Panc1 (cell line): ENCODE measurements at regions not wholly inside any gene's neighbourhood (a gene's known extent, or its start where the extent isn't known, plus 50 kb on each side); places are given as distances from the start of the nearest gene placed in this dataset.
"Not testable (repeated sequence)": the region's sequence is repeated elsewhere in the genome, so short reads cannot be mapped to it uniquely, and the experiment has no call there.

Experiments
- ATAC-seq: fragments of 200-7000 bp; cut with Tn5 transposase; 2 replicates; pipeline ENCODE4 v1.9.1; 2020; ENCODE audit warnings: mild to moderate bottlenecking, moderate library complexity
- BruUV-seq: library from RNA; stranded (reverse); fragments of 400-500 nt; replicated peaks from 2 replicates; lab custom pipeline; 2021; lab: Mats Ljungman, UMichigan
- CTCF ChIA-PET: fragments of 300-600 bp; sonication (Branson Sonifier 250); formaldehyde crosslinking; loops from one replicate; lab custom pipeline; 2022; ENCODE audit warnings: antibody characterized with exemption; lab: Charles Lee
- POLR2A ChIA-PET: fragments of 300-600 bp; sonication (Branson Sonifier 250); formaldehyde crosslinking; loops from one replicate; lab custom pipeline; 2022; ENCODE audit warnings: antibody characterized with exemption; lab: Charles Lee
- DNase-seq: peaks from one replicate; pipeline ENCODE4 v3.0.0-alpha.2; 2010; ENCODE audit warnings: low read depth, low spot score
- H3K27ac ChIP-seq: 2 replicates; pipeline ENCODE4 v1.5.1; 2011; ENCODE audit warnings: mild to moderate bottlenecking, low read length, inconsistent platforms
- H3K27me3 ChIP-seq: fragments of 200-500 bp; sonication (Bioruptor generic); 2 replicates; pipeline ENCODE4 v1.6.0; 2014; ENCODE audit warnings: low read length, inconsistent platforms; ENCODE audit not compliant: control insufficient read depth, insufficient read depth
- H3K36me3 ChIP-seq: fragments of 200-500 bp; sonication (Bioruptor generic); 2 replicates; pipeline ENCODE4 v1.5.1; 2014; ENCODE audit warnings: inconsistent platforms, mild to moderate bottlenecking, low read length, moderate library complexity; ENCODE audit not compliant: control insufficient read depth, insufficient read depth
- H3K4me1 ChIP-seq: 2 replicates; pipeline ENCODE4 v1.5.1; 2011; ENCODE audit warnings: inconsistent platforms, mild to moderate bottlenecking, low read length, moderate library complexity; ENCODE audit not compliant: control insufficient read depth, insufficient read depth
- H3K4me3 ChIP-seq, 2 experiments: 2 replicates each; pipeline ENCODE4 v1.5.1; 2011 to 2012; ENCODE audit warnings: low read depth in 2 of 2, low read length in 2 of 2, mild to moderate bottlenecking in 2 of 2, inconsistent platforms in 1 of 2, moderate library complexity in 1 of 2
- H3K9me3 ChIP-seq: fragments of 200-500 bp; sonication (Bioruptor generic); 2 replicates; pipeline ENCODE4 v1.5.1; 2014; ENCODE audit warnings: low read depth, mild to moderate bottlenecking, inconsistent platforms, low read length, moderate library complexity; ENCODE audit not compliant: control insufficient read depth, insufficient read depth
- in situ Hi-C: cut with HindIII; loops from 2 replicates; pipeline ENCODE4 v1.10.0; 2016; ENCODE audit warnings: low sequenced_read_pairs, low pct_unique_long_range_greater_than_20kb
- intact Hi-C: fragments of 100-400 bp; cut with micrococcal nuclease; formaldehyde crosslinking; loops from one replicate; pipeline ENCODE4 v1.10.0; 2022; ENCODE audit not compliant: unreplicated experiment

DNA sequence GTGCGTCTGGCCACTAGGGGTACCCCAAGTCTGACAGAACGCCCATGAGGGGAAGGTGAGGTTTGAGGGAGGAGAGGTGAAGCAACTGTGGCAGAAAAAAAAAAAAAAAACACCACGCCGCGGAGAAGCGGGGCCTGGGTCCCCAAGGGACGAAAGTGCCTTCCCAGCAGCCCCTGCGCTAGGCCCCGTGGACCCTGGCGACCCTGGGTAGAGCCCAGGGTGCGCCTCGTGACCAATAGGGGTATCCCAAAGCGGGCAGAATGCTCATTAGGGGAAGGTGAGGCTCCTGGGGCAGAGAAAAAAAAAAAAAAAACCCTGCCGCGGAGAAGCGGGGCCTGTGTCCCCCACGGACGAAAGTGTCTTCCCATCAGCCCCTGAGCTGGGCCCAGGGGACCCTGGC lies 191.4 kb downstream of the POTEM start:
- H3K27me3 ChIP-seq, in situ Hi-C loops, H3K27ac ChIP-seq, H3K4me3 ChIP-seq, H3K4me1 ChIP-seq, CTCF ChIA-PET, H3K9me3 ChIP-seq, DNase-seq, ATAC-seq, intact Hi-C loops, BruUV-seq, H3K36me3 ChIP-seq, POLR2A ChIA-PET: not testable (repeated sequence)

DNA sequence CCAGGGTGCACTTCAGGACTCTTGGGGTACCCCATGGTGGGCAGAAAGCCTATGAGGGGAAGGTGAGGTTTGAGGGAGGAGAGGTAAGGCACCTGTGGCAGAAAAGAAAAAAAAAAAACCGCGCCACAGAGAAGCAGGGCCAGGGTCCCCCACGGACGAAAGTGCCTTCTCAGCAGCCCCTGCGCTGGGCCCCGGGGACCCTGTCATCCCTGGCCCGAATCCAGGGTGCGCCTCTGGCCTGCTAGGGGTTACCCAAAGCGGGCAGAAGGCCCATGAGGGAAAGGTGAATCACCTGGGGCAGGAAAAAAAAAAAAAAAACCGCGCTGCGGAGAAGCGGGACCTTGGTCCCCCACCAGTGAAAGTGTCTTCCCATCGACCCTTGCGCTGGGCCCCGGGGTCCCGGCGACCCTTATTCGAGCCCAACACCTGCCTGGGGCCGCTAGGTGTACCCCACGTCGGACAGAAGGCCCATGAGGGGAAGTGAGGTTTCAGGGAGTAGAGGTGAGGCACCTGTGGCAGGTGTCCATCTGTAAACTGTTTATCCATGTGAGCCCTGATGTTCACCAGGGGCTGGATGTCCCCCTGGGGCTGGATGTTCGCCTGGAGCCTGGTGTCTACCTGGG lies 191.9 kb downstream of the POTEM start:
- intact Hi-C loops = not testable (repeated sequence)

DNA sequence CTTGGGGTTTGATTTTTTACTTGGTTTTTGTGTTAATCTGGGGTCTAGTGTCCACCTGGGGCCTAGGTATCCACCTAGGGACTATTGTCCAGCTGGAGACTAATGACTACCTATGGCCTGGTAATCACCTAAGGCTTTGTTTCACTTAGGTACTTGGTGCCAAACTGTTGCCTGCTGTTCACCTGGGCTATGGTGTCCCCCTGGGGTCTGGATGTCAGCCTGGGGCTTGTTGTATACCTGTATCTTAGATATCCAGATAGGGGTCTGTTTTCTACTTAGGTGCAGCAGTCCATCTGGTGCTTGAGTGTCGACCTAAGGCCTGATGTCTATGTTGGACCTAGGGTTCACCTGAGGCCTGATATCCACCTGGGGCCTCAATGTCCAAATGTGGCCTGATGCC lies 193.1 kb downstream of the POTEM start:
- DNase-seq, in situ Hi-C loops, BruUV-seq, H3K9me3 ChIP-seq, intact Hi-C loops, CTCF ChIA-PET, H3K36me3 ChIP-seq, H3K4me3 ChIP-seq, H3K4me1 ChIP-seq, H3K27ac ChIP-seq, H3K27me3 ChIP-seq, ATAC-seq, POLR2A ChIA-PET: not testable (repeated sequence)

More for the DNA sequence above, 191.9 kb downstream of the POTEM start:
- H3K27me3 ChIP-seq, H3K27ac ChIP-seq, H3K9me3 ChIP-seq, H3K36me3 ChIP-seq, DNase-seq, BruUV-seq, POLR2A ChIA-PET, H3K4me1 ChIP-seq, in situ Hi-C loops, ATAC-seq, H3K4me3 ChIP-seq, CTCF ChIA-PET: not testable (repeated sequence)

DNA sequence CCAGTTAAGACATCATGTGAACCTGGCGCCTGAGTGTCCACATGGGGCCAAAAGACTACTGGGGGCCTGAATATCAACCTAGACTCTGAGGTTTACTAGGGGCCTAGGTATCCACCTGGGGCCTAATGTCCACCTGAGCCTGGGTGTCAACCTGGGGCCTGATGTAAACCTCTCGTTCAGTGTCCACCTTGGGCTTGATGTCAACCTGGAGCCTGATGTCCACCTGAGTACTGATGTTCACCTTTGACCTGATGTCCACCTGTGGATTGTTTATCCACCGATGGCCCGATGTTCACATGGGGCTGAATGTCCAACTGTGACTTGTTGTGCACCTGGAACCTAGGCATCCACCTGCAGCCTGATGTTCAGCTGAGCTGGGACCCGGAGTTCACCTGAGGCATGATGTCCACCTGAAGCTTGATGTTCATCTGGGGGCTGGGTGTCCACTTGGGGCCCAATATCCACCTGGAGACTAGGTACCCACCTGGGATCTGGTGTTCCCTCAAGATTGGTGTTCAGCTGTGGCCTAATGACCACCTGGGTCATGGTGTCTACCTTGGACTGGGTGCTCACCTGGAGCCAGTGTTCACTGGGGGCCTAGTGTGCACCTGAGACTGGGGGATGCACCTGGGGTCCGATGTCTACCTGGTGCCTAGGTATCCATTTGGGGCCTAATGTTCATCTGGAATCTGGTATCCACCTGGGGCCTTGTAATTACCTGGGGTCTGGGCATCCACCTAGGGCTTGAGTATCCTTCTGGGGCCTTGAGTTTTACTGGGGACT lies 194.2 kb downstream of the POTEM start:
- BruUV-seq, H3K4me1 ChIP-seq, H3K9me3 ChIP-seq, H3K27ac ChIP-seq, DNase-seq, intact Hi-C loops, in situ Hi-C loops, ATAC-seq, CTCF ChIA-PET, H3K27me3 ChIP-seq, H3K36me3 ChIP-seq, H3K4me3 ChIP-seq, POLR2A ChIA-PET: not testable (repeated sequence)

DNA sequence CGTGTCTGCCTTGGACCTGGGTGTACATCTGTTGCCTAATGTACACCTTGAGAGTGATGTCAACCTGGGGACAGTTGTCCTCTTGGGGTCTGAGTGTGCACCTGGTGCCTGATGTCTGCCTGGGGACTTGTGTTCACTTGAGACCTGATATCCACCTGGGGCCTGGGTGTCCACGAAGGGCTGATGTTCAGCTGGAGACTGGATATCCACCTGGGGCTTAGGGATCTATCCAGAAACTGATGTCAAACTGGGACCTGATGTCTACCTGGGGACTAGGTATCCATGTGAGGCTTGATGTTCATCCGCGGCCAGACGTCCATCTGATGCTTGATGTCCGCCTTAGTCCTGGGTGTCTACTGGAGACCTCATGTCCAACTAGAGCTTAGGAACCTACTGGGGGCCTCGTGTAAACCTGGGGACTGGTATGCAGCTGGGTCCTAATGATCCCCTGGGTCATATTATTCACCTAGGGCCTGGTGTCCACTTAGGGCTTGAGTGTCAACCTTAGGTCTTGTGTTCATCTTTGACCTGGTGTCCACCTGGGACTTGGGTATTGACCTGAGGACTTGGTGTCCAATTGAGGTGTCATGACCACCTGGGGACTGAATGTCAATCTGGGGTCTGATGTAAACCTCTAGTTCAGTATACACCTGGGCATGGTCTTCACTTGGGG lies 194.9 kb downstream of the POTEM start:
- in situ Hi-C loops, H3K27me3 ChIP-seq, BruUV-seq, DNase-seq, H3K4me3 ChIP-seq, CTCF ChIA-PET, POLR2A ChIA-PET, H3K9me3 ChIP-seq, H3K36me3 ChIP-seq, H3K4me1 ChIP-seq, H3K27ac ChIP-seq, ATAC-seq, intact Hi-C loops: not testable (repeated sequence)

DNA sequence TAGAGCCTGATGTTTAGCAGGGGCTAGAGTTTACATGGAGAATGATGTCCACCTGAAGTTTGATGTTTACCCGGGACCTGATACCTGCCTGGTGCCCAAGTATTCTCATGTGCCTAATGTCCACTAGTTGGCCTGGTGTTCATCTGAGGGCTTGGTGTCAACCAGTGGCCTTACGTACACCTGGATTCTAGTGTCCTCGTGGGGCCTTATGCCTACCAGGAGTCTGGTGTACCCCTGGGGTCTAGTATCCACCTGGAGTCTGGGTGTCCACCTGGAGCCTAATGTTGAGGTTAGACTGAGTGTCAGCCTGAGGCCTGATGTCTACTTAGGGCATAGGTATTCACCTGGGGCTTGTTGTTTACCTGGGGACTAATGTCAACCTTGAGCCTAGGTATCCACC lies 195.7 kb downstream of the POTEM start:
- DNase-seq, in situ Hi-C loops, POLR2A ChIA-PET, ATAC-seq, H3K27me3 ChIP-seq, H3K4me1 ChIP-seq, H3K4me3 ChIP-seq, intact Hi-C loops, H3K36me3 ChIP-seq, H3K9me3 ChIP-seq, CTCF ChIA-PET, H3K27ac ChIP-seq, BruUV-seq: not testable (repeated sequence)

DNA sequence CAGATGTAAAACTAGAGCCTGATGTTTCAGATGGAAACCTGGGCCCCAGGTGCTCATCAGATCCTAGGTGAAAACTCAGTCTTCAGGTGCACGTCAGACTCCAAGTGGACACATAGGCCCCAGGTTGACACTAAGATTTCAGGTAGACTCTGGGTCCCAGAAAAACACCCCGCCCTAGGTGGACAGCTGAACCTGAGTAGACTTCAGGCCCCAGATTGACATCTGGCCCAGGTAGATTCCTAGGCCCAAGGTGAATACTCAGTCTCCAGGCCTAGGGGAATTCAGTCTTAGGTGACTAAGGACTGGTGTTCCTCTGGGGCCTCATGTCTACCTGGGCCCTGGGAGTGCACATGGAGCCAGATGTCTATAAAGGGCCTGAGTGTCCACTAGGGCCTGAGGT lies 196.7 kb downstream of the POTEM start:
- in situ Hi-C loops, H3K9me3 ChIP-seq, H3K27ac ChIP-seq, CTCF ChIA-PET, POLR2A ChIA-PET, intact Hi-C loops, H3K27me3 ChIP-seq, H3K36me3 ChIP-seq, BruUV-seq, H3K4me3 ChIP-seq, H3K4me1 ChIP-seq, ATAC-seq, DNase-seq: not testable (repeated sequence)
